GM12892 (cell line): ENCODE measurements at regions not wholly inside any gene's neighbourhood (a gene's known extent, or its start where the extent isn't known, plus 50 kb on each side); places are given as distances from the start of the nearest gene placed in this dataset.

Experiments used
- POLR2A ChIP-seq: IDR thresholded peaks from 2 replicates; pipeline ENCODE4 v1.6.1; 2011; ENCODE audit warnings: low read depth, low read length, control low read depth
- POLR2AphosphoS5 ChIP-seq: IDR thresholded peaks from 2 replicates; pipeline ENCODE4 v1.6.1; 2011; ENCODE audit warnings: low read depth, low read length, control low read depth
- TAF1 ChIP-seq: IDR thresholded peaks from 2 replicates; pipeline ENCODE4 v1.6.1; 2011; ENCODE audit warnings: low read depth, mild to moderate bottlenecking, control low read depth, low read length, borderline replicate concordance

DNA sequence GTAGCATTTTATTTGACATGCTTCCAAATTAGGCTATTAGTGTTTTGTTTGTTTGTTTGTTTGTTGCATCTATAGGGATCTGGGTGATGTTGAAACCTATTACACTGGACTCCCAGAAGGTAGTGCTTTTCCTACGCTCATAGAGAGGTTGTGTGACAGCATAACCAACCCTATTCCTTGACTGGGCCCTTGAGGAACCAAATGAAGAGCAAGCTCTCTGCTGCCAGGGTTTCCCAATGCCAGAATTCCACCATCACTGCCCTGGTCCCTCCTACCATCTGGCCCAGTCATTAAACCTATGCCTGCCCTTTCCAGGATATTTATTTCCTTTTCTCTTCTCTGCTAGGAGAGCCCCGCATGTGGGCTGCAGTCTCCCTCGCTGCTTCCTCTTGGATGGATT lies 210.6 kb downstream of the IRS2 start:
- TF ChIP-seq POLR2A: no peak
- no peak for TF ChIP-seq POLR2AphosphoS5
- no peak for TF ChIP-seq TAF1
